GM12892 (cell line): ENCODE measurements at regions not wholly inside any gene's neighbourhood (a gene's known extent, or its start where the extent isn't known, plus 50 kb on each side); places are given as distances from the start of the nearest gene placed in this dataset.

ENCODE experiments used
- POLR2AphosphoS5 ChIP-seq: IDR thresholded peaks from 2 replicates; pipeline ENCODE4 v1.6.1; 2011; ENCODE audit warnings: low read depth, low read length, control low read depth
- TAF1 ChIP-seq: IDR thresholded peaks from 2 replicates; pipeline ENCODE4 v1.6.1; 2011; ENCODE audit warnings: low read depth, mild to moderate bottlenecking, control low read depth, low read length, borderline replicate concordance

- no peak for TF ChIP-seq POLR2AphosphoS5
- TF ChIP-seq TAF1, result no peak
Observed at GRCh38 chr18:73431620-73432019, 563.8 kb upstream of the NETO1 start.
